ENCODE measurements at regions not wholly inside any gene's neighbourhood (a gene's known extent, or its start where the extent isn't known, plus 50 kb on each side); places are given as distances from the start of the nearest gene placed in this dataset.

GRCh38 chr2:13572466-13572865 lies 855.7 kb downstream of the TRIB2 start:
- BruUV-seq (replicated peaks): no TSS peak
- Histone ChIP-seq H3K27ac (ENCODE audit: extremely low read length, insufficient read depth, low read length) (no peak overlapping the region), H3K4me2 (ENCODE audit: low read depth, low read length) (no peak overlapping the region), H3K4me3 (replicated peaks in 1 of 3; ENCODE audit: insufficient read depth in 1 of 3, low read depth in 2 of 3, low read length in 3 of 3) (no peak overlapping the region), H3K79me2 (ENCODE audit: insufficient read depth, low read length) (no peaks in the 10 kb centered on the region), H4K20me1 (ENCODE audit: insufficient read depth, low read length) (no peaks in the 10 kb centered on the region), H3K36me3 (replicated peaks in 1 of 2; ENCODE audit: control insufficient read depth in 1 of 2, insufficient read depth in 2 of 2, low read length in 2 of 2) (no peaks in the 10 kb centered on the region), H3K9ac (ENCODE audit: insufficient read depth, low read depth, low read length) (no peak overlapping the region), H3K9me3 (ENCODE audit: low read length) (peaks cover 65% of the 10 kb centered on the region), H2AFZ (ENCODE audit: low read length) (no peak overlapping the region), H3K27me3 (ENCODE audit: control insufficient read depth in 1 of 2, insufficient read depth in 2 of 2, low read length in 2 of 2) (no peaks in the 10 kb centered on the region), H3K4me1 (ENCODE audit: insufficient read depth, low read length) (no peaks in the 10 kb centered on the region)
- CTCF ChIA-PET (ENCODE audit: low intra/inter-chr PET ratio, low total read pairs): no interaction called here
- FAIRE-seq: no peak
- TF ChIP-seq SRSF4 (IDR thresholded peaks at IDR 0.05; ENCODE audit: low read depth, low read length, poor library complexity, severe bottlenecking): no peak
- TF ChIP-seq MAFF (IDR thresholded peaks at IDR 0.05; ENCODE audit: low read depth, low read length): no peak
- TF ChIP-seq ZNF282 (IDR thresholded peaks at IDR 0.05; ENCODE audit: partially characterized antibody): no peak
- TF ChIP-seq MLX (CRISPR knock-in tag; IDR thresholded peaks at IDR 0.05): no peak
- no peak for TF ChIP-seq ZNF234 (CRISPR knock-in tag; conservative IDR thresholded peaks at IDR 0.05)
- TF ChIP-seq ZNF333 (CRISPR knock-in tag; IDR thresholded peaks at IDR 0.05; ENCODE audit: borderline replicate concordance): no peak
- no peak for TF ChIP-seq ZNF260 (CRISPR knock-in tag; IDR thresholded peaks at IDR 0.05; ENCODE audit: borderline replicate concordance, low read depth)
- no peak for TF ChIP-seq ZNF350 (CRISPR knock-in tag; IDR thresholded peaks at IDR 0.05; ENCODE audit: borderline replicate concordance, low read depth)
- in situ Hi-C loops (cut with HindIII; ENCODE audit: extremely low pct_ligation_motif_present, low pct_unique_long_range_greater_than_20kb): no loop called here
- POLR2A ChIA-PET: no interaction called here
- WGBS (ENCODE audit: low lambda C conversion rate): 36% methylated on average over 2 of the region's 2 CpGs
- DNase-seq (ENCODE audit: low spot score): no peak
- intact Hi-C loops (cut with micrococcal nuclease; ENCODE audit: unreplicated experiment): no loop called here
- no peak for ATAC-seq

GRCh38 chr2:13574831-13575230 lies 858.1 kb downstream of the TRIB2 start:
- 47% methylated on average over 2 of the region's 2 CpGs for WGBS (ENCODE audit: low lambda C conversion rate)
- intact Hi-C loops (cut with micrococcal nuclease; ENCODE audit: unreplicated experiment): no loop called here
- TF ChIP-seq ZNF557 (CRISPR knock-in tag; IDR thresholded peaks at IDR 0.05): no peak
- TF ChIP-seq TFDP2 (CRISPR knock-in tag; IDR thresholded peaks at IDR 0.05): no peak
- TF ChIP-seq ZBTB39 (CRISPR knock-in tag; IDR thresholded peaks at IDR 0.05): no peak
- TF ChIP-seq MAFF (IDR thresholded peaks at IDR 0.05; ENCODE audit: low read depth, low read length): no peak
- TF ChIP-seq ZNF776 (CRISPR knock-in tag; IDR thresholded peaks at IDR 0.05): no peak
- no peak for TF ChIP-seq LBX2 (CRISPR knock-in tag; IDR thresholded peaks at IDR 0.05; ENCODE audit: borderline replicate concordance)
- no peak for TF ChIP-seq NAIF1 (CRISPR knock-in tag; IDR thresholded peaks at IDR 0.05; ENCODE audit: borderline replicate concordance)
- TF ChIP-seq JDP2 (CRISPR knock-in tag; IDR thresholded peaks at IDR 0.05; ENCODE audit: borderline replicate concordance): no peak
- no peak for TF ChIP-seq PTBP1 (IDR thresholded peaks at IDR 0.05; ENCODE audit: low read depth, low read length, poor library complexity, severe bottlenecking)

More at GRCh38 chr2:13574831-13575230, 858.1 kb downstream of the TRIB2 start:
- in situ Hi-C loops (cut with HindIII; ENCODE audit: extremely low pct_ligation_motif_present, low pct_unique_long_range_greater_than_20kb): no loop called here
- FAIRE-seq: no peak
- no peak overlapping the region for H3K4me2 ChIP-seq (ENCODE audit: low read depth, low read length)
- no peak for ATAC-seq
- no peaks in the 10 kb centered on the region for H3K27me3 ChIP-seq (ENCODE audit: control insufficient read depth in 1 of 2, insufficient read depth in 2 of 2, low read length in 2 of 2)
- H3K9ac ChIP-seq (ENCODE audit: insufficient read depth, low read depth, low read length): no peak overlapping the region
- no peaks in the 10 kb centered on the region for H3K79me2 ChIP-seq (ENCODE audit: insufficient read depth, low read length)
- H3K4me3 ChIP-seq (replicated peaks in 1 of 3; ENCODE audit: insufficient read depth in 1 of 3, low read depth in 2 of 3, low read length in 3 of 3): no peak overlapping the region
- no peaks in the 10 kb centered on the region for H4K20me1 ChIP-seq (ENCODE audit: insufficient read depth, low read length)
- ChIA-PET POLR2A (no interaction called here), CTCF (ENCODE audit: low intra/inter-chr PET ratio, low total read pairs) (no interaction called here)
- no peaks in the 10 kb centered on the region for H3K4me1 ChIP-seq (ENCODE audit: insufficient read depth, low read length)
- no peak overlapping the region for H2AFZ ChIP-seq (ENCODE audit: low read length)
- DNase-seq (ENCODE audit: low spot score): no peak
- peaks cover 78% of the 10 kb centered on the region for H3K9me3 ChIP-seq (ENCODE audit: low read length)
- BruUV-seq (replicated peaks): no TSS peak
- H3K36me3 ChIP-seq (replicated peaks in 1 of 2; ENCODE audit: control insufficient read depth in 1 of 2, insufficient read depth in 2 of 2, low read length in 2 of 2): no peaks in the 10 kb centered on the region
- H3K27ac ChIP-seq (ENCODE audit: extremely low read length, insufficient read depth, low read length): no peak overlapping the region

Measured in HepG2 (cell line).